Thoracic aorta (tissue), 2 donors: ENCODE measurements at regions not wholly inside any gene's neighbourhood (a gene's known extent, or its start where the extent isn't known, plus 50 kb on each side); places are given as distances from the start of the nearest gene placed in this dataset.

Source experiments
- ATAC-seq: fragments of 150-250 bp; one replicate; pipeline ENCODE4 v1.8.0; 2017; ENCODE audit warnings: low read depth; ENCODE audit not compliant: insufficient number of reproducible peaks, low FRiP score
- DNase-seq: peaks from one replicate; pipeline ENCODE4 v3.0.0-alpha.2; 2020; ENCODE audit warnings: low spot score
- H3K27ac ChIP-seq, 2 donors: fragments of 200-600 bp; sonication (generic); 1 replicate in 1 of 2; 2 replicates in 1 of 2; pipeline ENCODE4 v1.5.1; 2016; ENCODE audit warnings: mild to moderate bottlenecking in 2 of 2, moderate library complexity in 2 of 2
- H3K27me3 ChIP-seq: fragments of 200-600 bp; sonication (generic); replicated peaks from 2 replicates; pipeline ENCODE4 v1.6.0; 2016; ENCODE audit warnings: mild to moderate bottlenecking; ENCODE audit not compliant: insufficient read depth
- H3K36me3 ChIP-seq: fragments of 200-600 bp; sonication (generic); one replicate; pipeline ENCODE4 v1.5.1; 2016
- H3K4me1 ChIP-seq, 2 donors: fragments of 200-600 bp; sonication (generic); 1 replicate in 1 of 2; 2 replicates in 1 of 2; pipeline versions ENCODE4 v1.5.1 to v1.6.0; 2016; ENCODE audit warnings: low read depth in 2 of 2, mild to moderate bottlenecking in 1 of 2; ENCODE audit not compliant: control insufficient read depth in 1 of 2
- H3K4me3 ChIP-seq: fragments of 200-600 bp; sonication (generic); 2 replicates; pipeline ENCODE4 v1.5.1; 2016; ENCODE audit warnings: mild to moderate bottlenecking
- H3K9me3 ChIP-seq: fragments of 200-600 bp; sonication (generic); 2 replicates; pipeline ENCODE4 v1.5.1; 2016
- CTCF ChIP-seq: fragments of 200-600 bp; sonication (generic); IDR thresholded peaks from one replicate; pipeline ENCODE4 v1.5.1; 2019; ENCODE audit warnings: antibody characterized with exemption

- TF ChIP-seq CTCF = no peak
- ATAC-seq = no peak
- no peaks in the 10 kb centered on the region for H3K4me1 ChIP-seq
- no peaks in the 10 kb centered on the region for H3K27me3 ChIP-seq
- DNase-seq = no peak
- H3K27ac ChIP-seq = no peak overlapping the region
- H3K9me3 ChIP-seq = peaks cover 6% of the 10 kb centered on the region
- H3K4me3 ChIP-seq = no peak overlapping the region
- no peaks in the 10 kb centered on the region for H3K36me3 ChIP-seq
These were observed 552.2 kb upstream of the SUCLG2 start for GRCh38 chr3:68206524-68207117.

GRCh38 chr3:68186733-68187132 lies 532.3 kb upstream of the SUCLG2 start:
- H3K27me3 ChIP-seq = no peaks in the 10 kb centered on the region
- ATAC-seq (no peak), DNase-seq (no peak)
- no peaks in the 10 kb centered on the region for H3K4me1 ChIP-seq
- no peaks in the 10 kb centered on the region for H3K36me3 ChIP-seq
- no peak overlapping the region for H3K4me3 ChIP-seq
- H3K27ac ChIP-seq = no peak overlapping the region
- H3K9me3 ChIP-seq = no peaks in the 10 kb centered on the region
- no peak for TF ChIP-seq CTCF

- H3K9me3 ChIP-seq = no peaks in the 10 kb centered on the region
- no peaks in the 10 kb centered on the region for H3K4me1 ChIP-seq
- no peak for TF ChIP-seq CTCF
- no peaks in the 10 kb centered on the region for H3K27me3 ChIP-seq
- H3K4me3 ChIP-seq = no peak overlapping the region
- ATAC-seq (no peak), DNase-seq (no peak)
- H3K27ac ChIP-seq = no peak overlapping the region
- H3K36me3 ChIP-seq = no peaks in the 10 kb centered on the region
These were observed 522.2 kb upstream of the SUCLG2 start for GRCh38 chr3:68176600-68176999.

GRCh38 chr3:68173012-68173634 lies 518.7 kb upstream of the SUCLG2 start:
- TF ChIP-seq CTCF = no peak

GRCh38 chr3:68172039-68172438 lies 517.6 kb upstream of the SUCLG2 start:
- no peak for TF ChIP-seq CTCF
- no peak overlapping the region for H3K27ac ChIP-seq
- peaks cover 7% of the 10 kb centered on the region for H3K9me3 ChIP-seq
- ATAC-seq (no peak), DNase-seq (no peak)
- H3K27me3 ChIP-seq = no peaks in the 10 kb centered on the region
- no peaks in the 10 kb centered on the region for H3K4me1 ChIP-seq
- H3K36me3 ChIP-seq = no peaks in the 10 kb centered on the region
- no peak overlapping the region for H3K4me3 ChIP-seq

More at GRCh38 chr3:68173012-68173634, 518.7 kb upstream of the SUCLG2 start:
- DNase-seq (no peak), ATAC-seq (no peak)
- Histone ChIP-seq H3K4me1 (no peaks in the 10 kb centered on the region), H3K27me3 (no peaks in the 10 kb centered on the region), H3K27ac (no peak overlapping the region), H3K9me3 (peaks cover 7% of the 10 kb centered on the region), H3K4me3 (no peak overlapping the region), H3K36me3 (no peaks in the 10 kb centered on the region)
